ENCODE measurements at regions not wholly inside any gene's neighbourhood (a gene's known extent, or its start where the extent isn't known, plus 50 kb on each side); places are given as distances from the start of the nearest gene placed in this dataset.
"Not testable (repeated sequence)": the region's sequence is repeated elsewhere in the genome, so short reads cannot be mapped to it uniquely, and the experiment has no call there.

GRCh38 chrX:40883021-40883619, 147.8 kb upstream of the MED14 start:
- Histone ChIP-seq H3K36me3 (ENCODE audit: insufficient read depth, low read length) (no peaks in the 10 kb centered on the region), H3K9ac (ENCODE audit: low read depth, low read length) (no peak overlapping the region), H3K4me1 (ENCODE audit: insufficient read depth, low read length) (peaks cover 11% of the 10 kb centered on the region), H3K9me3 (ENCODE audit: control insufficient read depth, insufficient read depth, low read length) (no peaks in the 10 kb centered on the region)

- Histone ChIP-seq H3K9ac (ENCODE audit: low read depth, low read length) (no peak overlapping the region), H3K4me1 (ENCODE audit: insufficient read depth, low read length) (peaks cover 6% of the 10 kb centered on the region; the same call in 1 of the 2 replicates), H3K36me3 (ENCODE audit: insufficient read depth, low read length) (no peaks in the 10 kb centered on the region), H3K9me3 (ENCODE audit: control insufficient read depth, insufficient read depth, low read length) (peaks cover 5% of the 10 kb centered on the region; the same call in 1 of the 2 replicates)
Observed at GRCh38 chrX:40885989-40886388, 150.6 kb upstream of the MED14 start.

DNA sequence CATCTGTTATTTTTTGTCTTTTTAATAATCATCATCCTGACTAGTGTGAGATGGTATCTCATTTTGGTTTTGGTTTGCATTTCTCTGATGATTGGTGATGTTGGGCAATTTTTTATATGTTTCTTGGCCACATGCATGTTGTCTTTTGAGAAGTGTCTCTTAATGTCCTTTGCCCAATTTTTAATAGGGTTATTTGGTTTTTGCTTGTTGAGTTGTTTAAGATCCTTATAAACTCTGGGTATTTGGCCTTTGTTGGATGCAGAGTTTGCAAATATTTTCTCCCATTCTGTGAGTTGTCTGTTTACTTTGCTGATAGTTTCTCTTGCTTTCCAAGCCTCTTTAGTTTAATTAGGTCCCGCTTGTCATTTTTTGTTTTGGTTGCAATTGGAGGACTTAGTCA, 152.1 kb upstream of the MED14 start:
- Histone ChIP-seq H3K4me1 (ENCODE audit: insufficient read depth, low read length) (peaks cover 6% of the 10 kb centered on the region; the same call in 1 of the 2 replicates), H3K36me3 (ENCODE audit: insufficient read depth, low read length) (no peaks in the 10 kb centered on the region), H3K9me3 (ENCODE audit: control insufficient read depth, insufficient read depth, low read length) (peaks cover 7% of the 10 kb centered on the region; the same call in 1 of the 2 replicates), H3K9ac (ENCODE audit: low read depth, low read length) (no peak overlapping the region)

DNA sequence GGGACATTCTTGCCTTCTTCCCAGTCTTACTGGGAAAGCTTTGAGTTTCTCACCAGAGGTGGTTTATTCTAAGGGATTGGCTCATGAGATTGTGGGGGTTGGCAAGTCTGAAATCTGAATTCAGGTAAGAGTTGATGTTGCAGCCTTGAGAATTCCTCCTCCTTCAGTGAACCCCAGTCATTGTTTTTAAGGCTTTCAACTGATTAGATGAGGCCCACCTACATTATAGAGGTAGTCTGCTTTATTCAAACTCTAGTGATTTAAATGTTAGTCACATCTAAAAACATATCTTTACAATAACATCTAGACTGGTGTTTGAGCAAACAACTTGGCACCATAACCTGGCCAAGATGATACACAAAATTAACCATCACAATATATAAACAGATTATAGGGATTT, 156.5 kb upstream of the MED14 start:
- Histone ChIP-seq H3K4me1 (ENCODE audit: insufficient read depth, low read length) (peaks cover 6% of the 10 kb centered on the region; the same call in 1 of the 2 replicates), H3K9me3 (ENCODE audit: control insufficient read depth, insufficient read depth, low read length) (peaks cover 7% of the 10 kb centered on the region; the same call in 1 of the 2 replicates), H3K36me3 (ENCODE audit: insufficient read depth, low read length) (no peaks in the 10 kb centered on the region), H3K9ac (ENCODE audit: low read depth, low read length) (no peak overlapping the region)

- Histone ChIP-seq H3K9me3 (ENCODE audit: control insufficient read depth, insufficient read depth, low read length) (peaks cover 7% of the 10 kb centered on the region; the same call in 1 of the 2 replicates), H3K36me3 (ENCODE audit: insufficient read depth, low read length) (no peaks in the 10 kb centered on the region), H3K4me1 (ENCODE audit: insufficient read depth, low read length) (peaks cover 4% of the 10 kb centered on the region; the same call in 1 of the 2 replicates), H3K9ac (ENCODE audit: low read depth, low read length) (no peak overlapping the region)
Observed at GRCh38 chrX:40893251-40893910, 158.0 kb upstream of the MED14 start.

- H3K9ac ChIP-seq (ENCODE audit: low read depth, low read length) = no peak overlapping the region
- peaks cover 7% of the 10 kb centered on the region; the same call in 1 of the 2 replicates for H3K9me3 ChIP-seq (ENCODE audit: control insufficient read depth, insufficient read depth, low read length)
- no peaks in the 10 kb centered on the region for H3K36me3 ChIP-seq (ENCODE audit: insufficient read depth, low read length)
- H3K4me1 ChIP-seq (ENCODE audit: insufficient read depth, low read length) = no peaks in the 10 kb centered on the region
Observed at GRCh38 chrX:40895246-40895645, 159.9 kb upstream of the MED14 start.

DNA sequence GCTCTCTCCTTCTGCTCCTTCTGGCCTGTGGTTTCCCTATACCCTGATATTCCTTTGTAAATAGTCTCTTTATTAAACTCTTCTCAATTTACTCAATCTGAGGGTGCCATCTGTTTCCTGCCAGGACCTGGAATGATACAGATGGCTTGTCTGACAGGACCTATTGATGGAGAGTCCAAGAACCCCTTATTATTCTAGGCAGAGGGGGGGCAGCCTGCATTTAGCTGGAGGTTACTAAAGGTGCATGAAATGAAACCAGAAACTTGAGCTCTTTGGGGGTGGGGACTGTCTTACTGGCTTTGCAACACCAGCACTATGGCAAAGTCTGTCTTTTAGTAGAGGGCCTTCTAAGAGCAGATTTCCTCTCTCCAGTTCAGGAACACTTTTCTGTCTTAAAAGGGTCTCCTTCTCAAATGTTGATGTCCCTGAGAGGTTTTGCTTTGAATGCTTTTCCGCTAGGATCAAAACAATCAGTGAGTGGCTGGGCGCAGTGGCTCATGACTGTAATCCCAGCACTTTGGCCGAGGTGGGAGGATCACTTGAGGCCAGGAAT, 162.5 kb upstream of the MED14 start:
- Histone ChIP-seq H3K4me1 (ENCODE audit: insufficient read depth, low read length) (no peaks in the 10 kb centered on the region), H3K9ac (ENCODE audit: low read depth, low read length) (no peak overlapping the region), H3K9me3 (ENCODE audit: control insufficient read depth, insufficient read depth, low read length) (no peaks in the 10 kb centered on the region), H3K36me3 (ENCODE audit: insufficient read depth, low read length) (no peaks in the 10 kb centered on the region)

DNA sequence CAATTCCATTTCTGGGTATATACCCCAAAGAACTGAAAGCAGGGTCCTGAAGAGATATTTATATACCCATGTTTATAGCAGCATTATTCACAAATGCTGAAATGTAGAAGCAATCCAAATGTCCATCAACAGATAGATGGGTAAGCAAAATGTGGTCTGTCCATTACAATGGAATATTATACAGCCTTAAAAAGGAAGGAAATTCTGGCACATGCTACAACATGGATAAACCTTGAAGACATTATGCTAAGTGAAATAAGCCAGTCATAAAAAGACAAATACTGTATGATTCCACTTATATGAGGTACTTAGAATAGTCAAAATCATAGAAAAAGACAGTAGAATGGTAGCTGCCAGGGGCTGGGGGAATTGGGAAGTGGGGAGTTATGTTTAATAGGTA, 169.4 kb upstream of the MED14 start:
- H3K4me1 ChIP-seq (ENCODE audit: insufficient read depth, low read length); H3K9ac ChIP-seq (ENCODE audit: low read depth, low read length); H3K9me3 ChIP-seq (ENCODE audit: control insufficient read depth, insufficient read depth, low read length); H3K36me3 ChIP-seq (ENCODE audit: insufficient read depth, low read length): not testable (repeated sequence)

DNA sequence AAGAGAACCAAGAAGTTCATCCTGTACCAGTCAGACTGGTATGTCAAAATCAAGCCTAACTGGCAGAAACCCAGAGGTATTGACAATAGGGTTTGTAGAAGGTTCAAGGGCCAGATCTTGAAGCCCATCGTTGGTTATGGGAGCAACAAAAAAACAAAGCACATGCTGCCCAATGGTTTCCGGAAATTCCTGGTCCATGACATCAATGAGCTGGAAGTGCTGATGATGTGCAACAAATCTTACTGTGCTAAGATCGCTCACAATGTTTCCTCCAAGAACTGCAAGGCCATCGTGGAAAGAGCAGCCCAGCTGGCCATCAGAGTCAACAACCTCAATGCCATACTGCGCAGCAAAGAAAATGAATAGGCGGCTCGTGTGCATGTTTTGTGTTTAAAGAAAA, 172.7 kb upstream of the MED14 start:
- Histone ChIP-seq H3K4me1 (ENCODE audit: insufficient read depth, low read length) (peaks cover 8% of the 10 kb centered on the region), H3K9me3 (ENCODE audit: control insufficient read depth, insufficient read depth, low read length) (peaks cover 4% of the 10 kb centered on the region; the same call in 1 of the 2 replicates), H3K9ac (ENCODE audit: low read depth, low read length) (no peak overlapping the region), H3K36me3 (ENCODE audit: insufficient read depth, low read length) (no peaks in the 10 kb centered on the region)

DNA sequence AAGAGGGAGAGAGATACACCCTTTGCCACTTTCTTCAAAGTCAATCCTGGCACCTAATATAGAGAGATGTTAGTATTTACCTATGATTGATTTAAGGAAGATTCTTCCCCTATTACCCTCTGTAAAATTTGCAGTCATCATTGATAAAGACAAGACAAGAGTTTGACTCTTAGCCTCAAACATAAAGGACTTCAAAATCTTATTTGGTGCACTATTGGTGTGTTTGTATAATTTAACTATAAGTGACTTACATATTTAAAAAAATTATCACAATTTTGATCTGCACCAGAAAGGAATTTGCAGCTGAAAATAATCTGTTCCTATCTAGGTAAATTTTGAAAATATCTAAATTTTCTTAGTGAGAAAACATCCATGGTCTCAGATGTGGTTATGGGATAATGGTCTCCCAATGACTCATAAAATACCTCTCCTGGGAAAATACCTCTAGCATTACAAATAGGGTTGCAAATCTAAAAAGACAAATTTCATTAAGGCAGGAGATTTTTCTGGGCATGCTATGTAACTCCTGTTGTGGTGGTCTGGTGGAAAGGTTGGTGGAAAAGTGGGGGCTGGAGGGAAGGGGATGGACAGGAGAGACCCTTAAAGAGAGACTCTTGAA, 173.6 kb upstream of the MED14 start:
- peaks cover 4% of the 10 kb centered on the region; the same call in 1 of the 2 replicates for H3K9me3 ChIP-seq (ENCODE audit: control insufficient read depth, insufficient read depth, low read length)
- peaks cover 8% of the 10 kb centered on the region for H3K4me1 ChIP-seq (ENCODE audit: insufficient read depth, low read length)

DNA sequence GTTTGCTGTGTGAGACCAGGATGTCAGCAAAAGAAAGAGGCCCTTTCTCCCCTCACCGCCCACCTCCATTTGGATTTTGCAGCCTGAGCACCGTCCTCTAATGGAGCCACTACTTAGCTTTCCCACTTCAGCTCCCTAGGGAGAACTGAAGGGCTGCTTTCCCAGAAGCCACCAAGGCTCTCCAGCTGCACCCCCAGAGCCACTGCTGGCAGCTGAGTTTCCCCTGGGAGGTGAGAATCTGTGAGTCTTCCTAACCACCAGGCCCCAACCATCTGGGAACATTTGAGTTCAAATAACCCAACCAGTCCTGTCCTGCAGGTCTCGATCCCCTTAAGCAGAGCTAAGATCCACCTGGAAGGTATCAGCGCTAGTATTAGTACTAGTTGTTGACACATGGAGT, 173.1 kb upstream of the USP9X start:
- H3K4me1 ChIP-seq (ENCODE audit: insufficient read depth, low read length) = peaks cover 8% of the 10 kb centered on the region
- no peak overlapping the region for H3K9ac ChIP-seq (ENCODE audit: low read depth, low read length)

More for the DNA sequence above, 173.6 kb upstream of the MED14 start:
- Histone ChIP-seq H3K36me3 (ENCODE audit: insufficient read depth, low read length) (no peaks in the 10 kb centered on the region), H3K9ac (ENCODE audit: low read depth, low read length) (no peak overlapping the region)

GRCh38 chrX:40912576-40912975, 172.7 kb upstream of the USP9X start:
- Histone ChIP-seq H3K36me3 (ENCODE audit: insufficient read depth, low read length) (no peaks in the 10 kb centered on the region), H3K9me3 (ENCODE audit: control insufficient read depth, insufficient read depth, low read length) (peaks cover 4% of the 10 kb centered on the region; the same call in 1 of the 2 replicates), H3K4me1 (ENCODE audit: insufficient read depth, low read length) (peaks cover 8% of the 10 kb centered on the region), H3K9ac (ENCODE audit: low read depth, low read length) (no peak overlapping the region)

More for the DNA sequence above, 173.1 kb upstream of the USP9X start:
- Histone ChIP-seq H3K9me3 (ENCODE audit: control insufficient read depth, insufficient read depth, low read length) (peaks cover 4% of the 10 kb centered on the region; the same call in 1 of the 2 replicates), H3K36me3 (ENCODE audit: insufficient read depth, low read length) (no peaks in the 10 kb centered on the region)

DNA sequence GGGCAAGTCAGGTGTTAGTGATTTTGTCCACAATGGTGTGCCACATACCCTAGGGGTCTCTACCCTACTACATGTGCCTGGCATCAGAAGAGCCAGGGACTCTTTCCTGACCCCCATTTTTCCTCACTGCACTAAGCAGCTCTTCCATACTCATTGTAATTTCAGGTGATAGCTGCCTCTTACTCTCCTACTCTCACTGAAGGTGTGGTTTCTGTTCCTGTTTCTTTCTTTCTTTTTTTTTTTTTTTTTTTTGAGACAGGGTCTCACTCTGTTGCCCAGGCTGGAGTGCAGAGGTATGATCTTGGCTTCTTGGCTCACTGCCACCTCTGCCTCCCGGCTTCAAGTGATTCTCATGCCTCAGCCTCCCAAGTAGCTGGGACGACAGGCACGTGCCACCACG, 164.9 kb upstream of the USP9X start:
- H3K9ac ChIP-seq (ENCODE audit: low read depth, low read length) = no peak overlapping the region
- H3K4me1 ChIP-seq (ENCODE audit: insufficient read depth, low read length) = no peaks in the 10 kb centered on the region
- H3K36me3 ChIP-seq (ENCODE audit: insufficient read depth, low read length) = no peaks in the 10 kb centered on the region
- H3K9me3 ChIP-seq (ENCODE audit: control insufficient read depth, insufficient read depth, low read length) = no peaks in the 10 kb centered on the region; the same call in none of the 2 replicates

GRCh38 chrX:40922307-40922706, 162.9 kb upstream of the USP9X start:
- Histone ChIP-seq H3K9ac (ENCODE audit: low read depth, low read length) (no peak overlapping the region), H3K4me1 (ENCODE audit: insufficient read depth, low read length) (no peaks in the 10 kb centered on the region), H3K9me3 (ENCODE audit: control insufficient read depth, insufficient read depth, low read length) (no peaks in the 10 kb centered on the region; the same call in none of the 2 replicates), H3K36me3 (ENCODE audit: insufficient read depth, low read length) (no peaks in the 10 kb centered on the region)
